Stimulated activated CD8-positive, alpha-beta memory T cell treated with anti-CD3 and anti-CD28 coated beads, Interleukin-7, amount 100 ng/mL, for 24 hours (primary cell): ENCODE measurements at regions not wholly inside any gene's neighbourhood (a gene's known extent, or its start where the extent isn't known, plus 50 kb on each side); places are given as distances from the start of the nearest gene placed in this dataset.
"Not testable (repeated sequence)": the region's sequence is repeated elsewhere in the genome, so short reads cannot be mapped to it uniquely, and the experiment has no call there.

Experiments
- DNase-seq: peaks from one replicate; pipeline ENCODE4 v3.0.0-alpha.2; 2020; ENCODE audit warnings: low read depth

DNA sequence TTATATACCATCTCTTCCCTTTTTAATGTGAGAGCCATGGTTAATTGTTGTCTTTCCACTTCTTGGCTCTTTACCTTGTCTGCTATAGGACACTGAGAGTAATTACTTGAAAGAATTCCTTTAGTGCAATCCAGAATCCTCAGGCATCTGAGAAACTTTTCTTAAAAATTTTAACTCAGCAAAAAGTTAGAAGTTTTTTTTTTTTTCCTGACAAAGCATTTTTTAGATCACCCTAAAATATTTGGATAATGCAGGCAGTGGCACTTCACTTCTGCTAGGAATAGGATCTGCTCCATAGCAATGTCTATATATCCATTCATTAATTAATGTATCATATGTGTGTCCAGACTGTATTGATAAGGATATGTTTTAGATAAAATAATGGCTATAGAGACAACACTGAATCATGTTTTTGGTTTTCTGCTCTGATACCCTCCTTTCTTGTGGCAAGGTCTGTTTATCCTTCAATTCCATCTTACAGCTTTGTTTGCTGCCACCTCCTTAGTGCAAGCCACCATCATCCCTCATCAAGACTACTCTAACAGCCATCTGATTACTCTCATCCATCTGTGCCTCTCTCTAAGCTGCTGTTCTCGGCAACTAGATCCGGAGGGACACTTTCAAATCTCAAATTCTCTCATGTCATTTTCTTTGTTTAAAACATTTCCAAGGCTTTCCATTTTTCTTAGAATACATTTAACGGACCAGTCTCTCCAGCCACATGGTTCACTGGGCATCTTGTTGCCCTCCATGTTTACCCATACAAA, 563.5 kb downstream of the EDEM1 start:
- DNase-seq, result no peak

DNA sequence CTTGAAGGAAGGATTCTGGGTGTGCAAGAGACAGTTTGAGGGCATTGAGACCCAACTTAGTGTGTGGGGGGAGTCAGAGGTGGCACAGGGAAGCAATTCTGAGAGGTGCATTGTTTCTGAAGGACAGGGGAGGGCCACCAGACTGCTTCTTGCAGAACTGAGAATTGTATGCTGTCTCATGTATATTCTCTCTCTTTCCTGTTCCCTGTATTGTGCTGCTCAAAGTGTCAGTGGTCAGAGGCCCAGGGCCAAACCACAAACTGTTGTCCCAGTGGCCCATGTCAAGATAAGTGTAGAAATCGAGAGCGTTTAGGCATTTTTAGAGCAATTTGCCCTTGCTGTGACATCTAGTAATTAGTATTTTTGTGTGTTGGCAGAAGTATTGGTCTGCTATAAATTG, 567.1 kb downstream of the EDEM1 start:
- no peak for DNase-seq

DNA sequence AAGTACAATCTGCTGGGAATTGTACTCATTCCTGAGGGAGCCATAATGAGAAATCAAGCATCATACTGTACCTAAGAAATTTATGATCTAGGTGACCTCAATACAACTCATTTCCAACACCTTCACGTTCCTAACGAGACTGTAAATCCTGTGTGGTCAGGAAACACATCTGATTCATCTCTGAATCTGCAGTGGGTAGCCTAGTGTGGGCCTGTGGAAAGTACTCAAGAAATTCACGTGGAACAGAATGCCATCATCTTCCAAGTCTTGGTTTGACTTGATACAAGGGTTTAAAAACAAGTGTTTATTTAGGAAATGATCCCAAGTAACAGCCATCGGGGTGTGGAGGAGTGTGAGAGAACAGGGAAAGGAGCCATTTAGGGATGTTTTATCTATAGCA, 568.9 kb downstream of the EDEM1 start:
- DNase-seq, result no peak

DNA sequence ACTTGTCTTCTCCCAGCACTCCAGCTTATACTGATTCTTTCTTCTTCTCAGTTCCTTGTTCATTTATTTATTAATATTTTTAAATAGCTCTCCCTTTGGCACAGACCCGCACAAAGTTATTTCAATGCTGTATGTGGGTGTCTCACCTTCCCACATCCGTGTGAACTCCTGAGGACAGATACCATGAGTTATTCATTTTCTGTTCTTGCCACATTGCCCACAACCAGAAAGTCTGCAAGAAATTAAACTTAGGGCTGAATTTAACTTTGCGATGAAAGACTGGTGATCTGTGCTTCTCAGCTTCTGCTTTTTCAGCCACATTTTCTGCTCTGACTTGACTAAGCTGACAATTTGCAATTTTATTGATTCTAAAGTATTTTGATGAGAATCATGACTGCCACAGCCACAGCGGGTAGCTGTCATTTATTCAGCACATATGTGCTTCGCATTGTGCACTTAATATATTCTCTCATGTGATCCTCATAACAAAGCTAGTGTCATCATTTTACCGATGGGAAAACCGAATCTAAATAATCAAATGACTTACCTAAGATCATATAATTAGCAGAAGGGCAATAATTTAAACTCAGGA, 569.8 kb downstream of the EDEM1 start:
- DNase-seq, result no peak

DNA sequence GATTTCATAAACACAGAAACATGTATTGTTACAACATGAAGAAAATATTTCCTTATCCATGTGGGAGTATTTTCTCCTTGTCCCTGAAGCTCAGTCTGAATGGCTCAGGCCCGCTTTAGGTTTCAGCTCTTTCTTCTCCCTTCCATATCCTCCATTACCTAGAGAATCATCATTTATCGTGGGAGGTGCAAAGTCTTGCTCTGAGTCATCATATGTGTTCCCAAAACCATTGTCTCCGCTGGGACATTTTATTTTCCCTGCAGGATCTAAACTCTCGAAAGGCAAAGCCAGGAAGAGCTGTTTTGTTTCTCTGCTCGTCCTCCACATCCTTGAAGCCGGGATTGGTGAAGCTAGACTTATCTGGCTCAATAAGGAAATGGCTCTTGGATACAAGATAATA, 571.2 kb downstream of the EDEM1 start:
- DNase-seq, result no peak

DNA sequence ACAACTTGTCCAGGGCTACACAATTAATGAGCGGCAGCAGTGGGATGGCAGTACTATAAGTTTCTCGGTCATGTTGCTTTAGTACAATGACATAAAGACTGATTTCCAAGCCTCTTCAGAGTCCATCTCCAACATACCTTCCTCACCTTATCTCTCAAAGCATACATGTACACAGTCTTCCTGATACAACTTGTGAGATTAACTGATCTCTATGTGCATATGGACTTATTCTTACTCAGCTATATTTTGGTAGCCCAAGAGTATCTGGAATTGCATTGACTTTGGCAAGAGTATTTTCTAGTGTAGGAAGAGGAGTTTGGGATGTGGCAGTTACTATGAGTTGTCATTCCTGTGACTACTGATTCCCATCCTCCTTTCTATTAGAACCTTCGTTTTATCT, 575.0 kb downstream of the EDEM1 start:
- no peak for DNase-seq

DNA sequence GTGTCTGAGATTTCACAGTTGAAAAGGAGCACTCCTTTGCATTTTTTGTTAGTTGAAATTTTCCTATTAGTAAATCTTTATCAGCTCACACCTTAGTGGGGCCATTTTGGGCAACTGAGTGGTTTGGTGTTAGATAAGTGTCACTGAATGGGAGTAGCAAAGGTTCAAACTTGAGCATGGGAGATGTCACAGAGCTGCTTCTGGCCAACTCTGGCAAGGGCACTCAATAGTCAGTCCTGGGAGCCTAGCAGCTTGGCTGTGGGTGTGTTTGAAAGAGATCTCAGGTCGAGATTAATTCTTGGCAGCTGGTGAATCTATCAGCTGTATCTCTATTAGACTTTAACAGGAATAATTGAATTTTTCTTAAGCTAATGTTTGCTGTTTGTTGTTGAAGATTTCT, 579.3 kb downstream of the EDEM1 start:
- DNase-seq, result no peak

DNA sequence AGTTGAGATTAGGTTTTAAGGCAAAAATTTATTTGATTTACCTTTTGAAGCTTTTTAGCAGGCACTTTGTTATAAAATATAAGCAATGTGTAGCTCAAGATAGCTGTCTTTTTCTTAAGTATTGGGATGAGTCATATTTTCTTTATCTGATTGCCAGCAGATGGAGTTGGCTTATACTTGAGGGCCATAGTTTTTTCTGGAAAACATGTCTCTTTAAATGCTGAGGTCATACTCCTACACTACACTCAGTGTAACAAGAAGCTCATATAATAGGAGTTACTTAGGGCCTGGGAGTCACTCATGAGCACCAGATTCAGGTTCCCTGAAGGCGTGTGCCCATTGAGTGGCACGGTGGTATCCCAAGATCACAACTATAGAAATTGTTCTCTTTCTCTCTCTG, 579.8 kb downstream of the EDEM1 start:
- DNase-seq, result no peak

DNA sequence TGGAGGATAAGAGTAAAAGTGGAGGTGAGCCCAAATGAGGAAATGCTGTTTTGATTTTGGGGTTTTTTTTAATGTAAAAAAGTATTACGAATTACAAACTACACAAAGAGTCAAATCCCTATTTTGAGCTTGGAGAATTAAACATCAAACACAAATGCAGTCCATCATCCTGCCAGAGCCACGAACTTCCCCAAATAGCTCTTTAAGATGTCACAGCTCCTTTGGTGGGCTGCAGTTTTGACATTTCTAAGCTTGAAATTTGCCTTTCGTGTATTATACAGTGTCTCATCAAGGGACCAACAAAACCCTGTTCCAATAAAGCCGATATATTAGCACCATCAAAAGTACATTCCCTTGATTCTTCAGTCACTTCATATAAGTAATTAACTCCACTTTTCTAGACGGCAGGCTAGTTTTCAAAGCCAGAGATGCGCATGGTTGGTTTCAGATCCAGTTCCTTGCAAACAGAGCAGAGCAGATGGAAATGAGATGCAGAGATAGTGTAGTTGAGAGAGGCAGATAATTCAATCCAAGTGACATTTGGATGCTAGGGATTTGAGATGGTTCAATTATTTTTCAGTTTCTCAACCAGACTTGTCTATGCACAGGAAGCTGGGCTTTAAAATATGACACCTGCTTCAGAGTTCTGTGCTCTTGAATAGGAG, 580.9 kb downstream of the EDEM1 start:
- no peak for DNase-seq

DNA sequence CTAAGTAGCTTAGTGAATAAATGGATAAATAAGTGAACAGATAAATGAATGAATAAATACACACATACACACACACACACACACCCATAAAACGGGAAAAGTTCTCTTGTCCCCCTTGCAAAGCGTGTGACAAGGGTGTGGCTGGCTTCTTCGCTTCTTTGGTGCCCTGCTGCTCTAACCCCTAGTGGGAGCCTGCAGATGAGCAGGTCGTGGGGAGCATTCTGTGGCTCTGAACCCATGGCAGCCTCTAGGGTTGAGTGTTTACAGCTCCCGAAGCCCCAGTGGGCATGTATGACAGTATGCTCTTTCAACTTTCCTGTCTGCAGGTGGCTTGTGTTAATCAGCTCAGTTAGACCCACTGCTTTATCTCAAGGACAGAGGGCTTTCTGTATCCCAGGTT, 582.3 kb downstream of the EDEM1 start:
- no peak for DNase-seq

DNA sequence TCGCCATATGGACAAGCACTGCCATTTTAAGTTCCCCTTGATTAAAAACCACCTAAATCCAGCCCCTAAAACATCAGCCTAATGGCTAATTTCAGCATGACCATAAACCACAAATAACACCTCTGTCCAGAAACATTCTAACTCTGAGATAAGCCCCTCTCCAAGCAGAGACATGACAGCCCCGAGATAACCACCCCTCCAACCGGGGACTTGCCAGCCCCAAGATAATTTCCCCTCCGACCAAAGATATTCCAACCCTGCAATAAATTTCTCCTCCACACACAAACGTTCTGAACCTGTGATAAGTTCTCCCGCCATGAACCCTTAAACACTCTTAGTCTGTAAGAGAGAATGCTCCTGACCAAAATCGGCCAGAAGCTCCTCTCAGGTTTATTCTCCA, 586.8 kb downstream of the EDEM1 start:
- DNase-seq, result no peak

DNA sequence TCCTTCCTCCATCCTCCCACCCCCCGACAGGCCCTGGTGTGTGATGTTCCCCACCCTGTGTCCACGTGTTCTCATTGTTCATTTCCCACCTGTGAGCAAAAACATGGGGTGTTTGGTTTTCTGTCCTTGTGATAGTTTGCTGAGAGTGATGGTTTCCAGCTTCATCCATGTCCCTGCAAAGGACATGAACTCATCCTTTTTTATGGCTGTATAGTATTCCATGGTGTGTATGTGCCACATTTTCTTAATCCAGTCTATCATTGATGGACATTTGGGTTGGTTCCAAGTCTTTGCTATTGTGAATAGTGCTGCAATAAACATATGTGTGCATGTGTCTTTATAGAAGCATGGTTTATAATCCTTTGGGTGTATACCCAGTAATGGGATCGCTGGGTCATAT, 587.6 kb downstream of the EDEM1 start:
- DNase-seq, result not testable (repeated sequence)

DNA sequence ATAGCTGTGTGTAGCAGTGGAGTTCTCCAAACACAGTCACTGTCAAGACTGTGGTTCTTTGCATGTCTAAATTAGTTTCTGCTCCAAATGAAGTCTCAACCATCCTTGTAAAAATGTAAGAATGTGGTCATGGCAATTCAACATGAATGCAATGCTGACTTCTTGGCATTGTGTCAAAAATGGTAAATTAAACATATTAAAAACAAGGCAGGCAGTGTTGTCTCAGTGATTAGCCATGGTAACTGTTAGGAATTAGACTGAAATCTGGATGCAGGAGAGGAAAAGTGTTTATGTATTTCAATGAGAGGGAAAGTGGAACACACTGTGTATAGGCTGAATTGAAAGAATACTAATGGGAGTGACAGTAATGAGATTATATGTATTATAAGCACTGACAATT, 597.2 kb downstream of the EDEM1 start:
- no peak for DNase-seq

DNA sequence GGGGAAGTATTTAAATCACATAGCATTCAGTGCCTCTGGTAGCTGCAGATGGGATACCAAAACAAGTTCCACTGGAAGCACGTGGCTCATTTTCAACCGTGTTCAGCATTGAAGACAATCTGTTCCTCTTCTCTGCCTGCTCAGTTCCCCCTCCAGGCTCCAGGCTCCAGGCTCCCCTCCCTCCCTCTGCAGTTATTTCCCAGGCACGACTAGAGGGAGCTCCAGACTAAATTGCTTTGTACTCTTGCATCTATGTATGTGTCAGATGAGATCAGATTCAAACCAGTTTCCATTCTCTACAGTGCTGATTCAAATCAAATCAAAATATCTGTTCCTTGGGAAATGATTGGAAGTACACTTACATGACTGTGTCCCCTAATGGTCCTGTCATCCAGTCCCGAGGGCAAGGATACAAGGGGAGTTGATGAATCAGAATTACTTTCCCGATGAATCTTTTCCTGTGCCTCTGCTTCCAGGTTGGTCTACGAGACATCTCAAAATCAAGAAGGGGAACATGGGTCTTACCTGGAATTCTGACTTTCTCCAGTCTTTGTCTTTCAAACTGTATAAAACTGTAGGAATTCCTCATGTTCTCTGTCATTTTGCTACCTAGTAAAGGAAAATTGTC, 600.5 kb downstream of the EDEM1 start:
- DNase-seq, result no peak

DNA sequence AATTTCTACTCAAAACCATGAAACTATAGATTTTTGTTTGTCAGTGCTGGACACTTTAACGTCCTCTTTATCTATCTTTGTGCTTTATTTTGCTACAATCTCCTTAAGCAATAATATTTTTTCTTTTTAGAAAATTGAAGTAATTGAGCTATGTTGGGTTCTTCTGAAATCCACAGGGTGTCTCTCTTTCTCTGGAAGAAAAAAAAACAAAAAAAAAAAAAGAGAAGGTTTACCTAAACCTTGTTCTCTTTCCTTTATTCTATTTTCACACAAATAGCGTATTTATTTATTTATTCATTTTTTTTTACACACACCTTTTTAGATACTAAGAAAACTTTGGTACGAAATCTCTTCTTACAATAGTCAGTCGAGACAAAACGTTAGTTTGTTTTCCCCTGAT, 601.0 kb downstream of the EDEM1 start:
- DNase-seq, result no peak

DNA sequence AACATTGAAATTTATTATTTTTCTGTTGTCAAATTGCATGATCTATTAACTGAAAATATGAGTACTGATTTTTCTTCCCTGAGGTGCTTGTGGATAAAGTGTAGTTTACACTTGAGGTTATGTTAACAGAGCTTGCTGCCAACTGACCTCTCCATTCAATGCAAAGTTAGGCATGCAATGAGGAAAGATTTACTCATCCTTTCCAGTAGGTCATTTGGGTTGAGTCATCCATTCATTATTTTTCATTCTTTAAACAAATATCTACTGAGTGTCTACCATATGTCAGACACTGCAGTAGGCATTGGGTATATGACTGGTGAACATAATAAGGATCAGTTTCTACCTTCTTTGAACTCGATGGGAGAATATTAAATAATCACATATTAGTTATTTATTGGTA, 604.1 kb downstream of the EDEM1 start:
- no peak for DNase-seq

DNA sequence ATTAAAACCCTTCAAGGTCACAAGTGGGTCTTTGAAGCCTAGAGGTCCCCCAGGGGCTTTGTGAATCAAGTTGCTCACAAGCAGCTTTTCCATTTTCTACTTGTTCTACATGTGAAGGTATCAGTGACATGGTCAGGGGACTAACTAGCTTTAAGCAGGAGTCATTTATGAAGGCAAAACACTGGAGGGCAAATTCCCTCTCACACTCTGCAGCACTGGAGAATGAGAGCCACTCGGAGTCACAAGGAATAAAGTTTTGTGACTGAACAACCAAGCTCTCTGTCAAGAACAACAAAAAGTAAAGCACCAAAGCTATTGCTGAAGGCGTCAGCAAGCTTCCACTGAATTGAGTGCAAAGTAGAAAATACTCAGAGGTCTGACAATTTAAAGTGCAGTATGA, 609.0 kb downstream of the EDEM1 start:
- no peak for DNase-seq

DNA sequence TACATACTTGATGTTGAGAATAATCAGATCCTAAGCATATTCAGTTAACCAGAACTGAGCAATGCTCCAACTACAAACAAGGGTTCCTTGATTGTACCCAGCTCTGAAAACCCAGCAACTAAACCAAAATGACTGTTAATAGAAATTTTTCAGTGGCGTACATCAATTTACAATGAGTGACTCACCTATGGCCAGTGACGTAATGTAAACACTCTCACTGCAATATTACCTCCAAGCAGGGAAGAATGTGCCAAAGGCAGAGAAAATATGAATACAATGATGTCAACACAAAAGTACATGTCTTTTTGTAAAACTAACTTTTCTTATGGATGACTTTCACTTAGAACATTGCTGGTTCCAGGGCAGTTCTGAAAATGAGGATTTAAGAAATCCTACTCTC, 611.3 kb downstream of the EDEM1 start:
- no peak for DNase-seq

DNA sequence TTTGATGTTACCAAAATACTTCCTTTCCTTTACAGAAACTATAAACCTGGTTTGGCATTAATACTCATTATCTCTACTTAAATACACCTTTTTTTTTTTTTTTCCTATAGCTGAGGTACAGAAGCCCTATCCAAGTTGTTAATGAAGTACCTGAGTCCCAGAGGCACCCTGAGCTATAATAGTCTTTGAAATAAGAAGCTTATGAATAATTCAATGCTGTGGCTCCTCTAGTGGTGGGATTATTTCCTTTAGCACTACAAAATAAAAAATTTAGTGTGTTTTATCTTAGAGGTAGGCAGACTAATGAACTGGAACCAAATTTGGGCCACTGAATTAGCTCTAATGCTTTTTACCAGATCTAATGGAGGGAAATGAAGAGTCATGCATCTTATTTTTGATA, 611.9 kb downstream of the EDEM1 start:
- DNase-seq, result no peak

DNA sequence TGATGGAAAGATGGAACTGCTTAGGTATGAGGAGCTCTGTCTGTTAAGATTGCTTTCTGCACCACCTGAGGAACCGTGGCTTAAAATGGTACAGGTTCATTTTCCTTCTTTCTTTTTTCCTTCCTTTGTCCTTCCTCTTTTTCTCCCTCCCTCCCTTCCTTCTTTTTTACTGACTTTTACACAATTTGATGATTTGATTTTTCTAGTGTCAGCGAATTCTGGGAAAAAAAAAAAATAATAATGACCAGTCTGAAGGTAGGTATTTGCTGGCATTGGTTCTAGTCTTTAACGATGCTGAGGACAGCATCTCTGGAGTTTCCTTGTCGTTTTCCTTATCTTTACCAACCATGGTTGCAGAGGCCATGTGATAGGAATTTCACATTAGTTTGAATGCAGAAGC, 613.5 kb downstream of the EDEM1 start:
- DNase-seq, result no peak

DNA sequence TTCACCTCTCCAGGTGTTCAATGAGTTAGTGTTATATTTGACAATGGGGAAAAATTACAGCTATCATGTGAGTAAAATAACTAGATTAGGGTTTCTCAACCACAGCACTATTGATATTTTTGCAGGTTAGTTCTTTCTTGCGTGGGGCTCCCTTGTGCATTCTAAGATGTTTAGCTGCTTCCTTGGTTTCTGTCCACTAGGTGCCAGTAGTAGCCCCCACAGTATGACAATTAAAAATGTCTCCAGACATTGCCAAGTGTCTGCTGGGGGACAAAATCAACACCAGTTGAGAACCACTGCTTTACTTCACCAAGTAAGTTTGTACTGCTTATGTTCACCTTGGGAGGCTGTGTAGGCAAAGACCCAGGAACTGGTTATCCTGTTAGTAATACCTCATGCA, 618.7 kb downstream of the EDEM1 start:
- DNase-seq, result no peak

DNA sequence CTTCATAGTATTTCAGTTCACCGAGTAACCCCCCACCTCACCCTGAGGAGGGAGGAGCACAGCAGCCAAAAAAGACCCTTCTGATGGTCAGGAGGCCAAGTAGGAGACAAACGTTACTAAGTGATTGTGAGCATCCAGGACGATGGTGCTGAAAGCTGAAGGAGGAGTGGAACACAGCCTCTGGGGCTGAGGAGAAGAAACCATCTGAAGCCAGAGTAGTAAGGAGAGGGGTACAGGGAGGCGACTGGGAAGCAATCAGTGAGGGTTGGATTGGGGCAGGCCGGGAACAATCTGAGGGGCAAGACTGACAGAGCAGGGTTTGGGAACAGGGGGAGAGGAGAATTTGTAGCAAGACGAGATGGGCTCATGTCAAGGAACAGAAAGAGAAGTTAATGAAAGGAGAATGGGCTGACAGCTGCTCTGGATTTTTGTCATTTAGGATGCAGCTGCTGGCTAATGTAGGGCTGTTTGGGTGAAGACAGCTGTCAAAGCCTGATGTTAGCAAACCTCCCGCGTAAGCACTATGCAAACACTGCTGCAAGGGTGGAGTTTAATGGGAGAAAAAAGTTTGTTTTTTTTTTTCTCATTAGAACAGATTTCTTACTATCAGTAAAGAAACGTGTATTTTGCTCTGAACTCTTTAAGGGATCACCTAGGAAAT, 622.2 kb downstream of the EDEM1 start:
- no peak for DNase-seq

DNA sequence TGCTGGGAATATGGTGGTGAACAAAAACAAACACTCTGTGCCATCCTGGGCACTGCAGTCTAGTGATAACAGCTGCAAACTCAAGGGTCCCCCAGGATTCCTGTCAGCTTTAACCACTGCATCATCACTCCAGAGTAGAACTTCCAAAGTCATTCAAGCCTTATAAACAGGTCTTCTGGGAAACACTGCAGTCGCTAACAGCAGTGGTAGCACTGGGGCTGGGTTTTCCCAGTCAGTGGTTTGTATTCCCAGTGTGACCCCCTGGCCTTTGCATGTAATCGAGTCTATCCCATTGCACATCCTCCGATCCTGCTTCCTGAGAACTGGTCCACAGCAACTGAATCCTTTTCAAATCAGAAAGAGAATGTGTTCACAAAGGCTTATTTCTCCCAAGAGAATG, 623.5 kb downstream of the EDEM1 start:
- DNase-seq, result no peak
